GM12891 (cell line): ENCODE measurements at regions not wholly inside any gene's neighbourhood (a gene's known extent, or its start where the extent isn't known, plus 50 kb on each side); places are given as distances from the start of the nearest gene placed in this dataset.

Experiments
- POLR2A ChIP-seq: IDR thresholded peaks from 2 replicates; pipeline ENCODE4 v1.6.1; 2011; ENCODE audit warnings: low read depth, low read length, control low read depth
- POLR2AphosphoS5 ChIP-seq: IDR thresholded peaks from 2 replicates; pipeline ENCODE4 v1.6.1; 2011; ENCODE audit warnings: low read depth, low read length, control low read depth
- SPI1 ChIP-seq: IDR thresholded peaks from 2 replicates; pipeline ENCODE4 v1.6.1; 2011; ENCODE audit warnings: low read depth, low read length, control low read depth
- TAF1 ChIP-seq: IDR thresholded peaks from 2 replicates; pipeline ENCODE4 v1.6.1; 2011; ENCODE audit warnings: low read depth, low read length, control low read depth

DNA sequence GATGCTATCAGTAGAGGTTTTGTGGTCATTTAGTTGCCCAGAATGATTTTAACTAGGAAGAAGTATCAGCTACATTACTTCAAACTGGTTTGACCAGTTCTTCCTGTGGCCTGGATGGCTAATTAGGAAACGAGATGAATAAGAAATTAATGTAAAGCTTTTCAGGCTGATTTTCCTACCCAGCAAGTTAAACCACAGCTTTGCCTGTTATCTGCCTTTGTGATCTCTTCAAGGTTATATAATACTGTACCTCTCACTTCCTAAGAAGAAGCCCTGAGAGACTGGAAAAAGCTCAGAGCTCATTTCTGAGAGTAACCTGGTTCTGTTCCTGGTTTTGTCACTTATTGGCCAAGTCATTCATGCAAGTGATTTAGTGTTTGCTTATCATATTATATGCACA lies 782.2 kb upstream of the GOLIM4 start:
- TF ChIP-seq POLR2A: no peak
- no peak for TF ChIP-seq POLR2AphosphoS5
- no peak for TF ChIP-seq TAF1
- TF ChIP-seq SPI1: no peak
